Left lung (tissue), 4 donors: ENCODE measurements at regions not wholly inside any gene's neighbourhood (a gene's known extent, or its start where the extent isn't known, plus 50 kb on each side); places are given as distances from the start of the nearest gene placed in this dataset.

Experiments
- ATAC-seq: fragments of 200-7000 bp; cut with Tn5 transposase; one replicate; pipeline ENCODE4 v1.9.1; 2020; ENCODE audit warnings: moderate library complexity
- DNase-seq, 4 donors: peaks; one replicate each; pipeline ENCODE4 v3.0.0-alpha.2; 2013 to 2020
- H3K27ac ChIP-seq, 2 donors: fragments of 200-600 bp; sonication (generic) in 1 of 2; one replicate each; pipeline versions ENCODE4 v1.5.0 to v1.8.0; 2020 to 2021
- H3K27me3 ChIP-seq, 2 donors: fragments of 200-600 bp; sonication (generic) in 1 of 2; one replicate each; pipeline versions ENCODE4 v1.5.0 to v1.8.0; 2020 to 2021
- H3K36me3 ChIP-seq, 2 donors: fragments of 200-600 bp; sonication (generic) in 1 of 2; one replicate each; pipeline versions ENCODE4 v1.5.0 to v1.8.0; 2020 to 2021
- H3K4me1 ChIP-seq, 2 donors: fragments of 200-600 bp; one replicate each; pipeline ENCODE4 v1.8.0; 2021
- H3K4me3 ChIP-seq, 2 donors: fragments of 200-600 bp; sonication (generic) in 1 of 2; one replicate each; pipeline versions ENCODE4 v1.5.0 to v1.8.0; 2020 to 2021; ENCODE audit warnings: mild to moderate bottlenecking in 1 of 2
- H3K9me3 ChIP-seq, 2 donors: fragments of 200-600 bp; sonication (generic) in 1 of 2; one replicate each; pipeline versions ENCODE4 v1.5.0 to v1.8.0; 2020 to 2021
- CTCF ChIP-seq, 2 donors: fragments of 200-600 bp; sonication (generic) in 1 of 2; IDR thresholded peaks; one replicate each; pipeline versions ENCODE4 v1.5.0 to v1.8.0; 2021; ENCODE audit warnings: antibody characterized with exemption in 2 of 2
- intact Hi-C, 2 donors: fragments of 100-400 bp; cut with DNase I; formaldehyde crosslinking; loops; one replicate each; pipeline versions ENCODE4 v1.11.2 to v1.14.2; 2022
- donor health status: DM: no; HTN: yes; CAD: no.
- donor health status: DM: no; HTN: no; CAD: no.

GRCh38 chr11:27557226-27557625, 50.7 kb upstream of the LIN7C start:
- Histone ChIP-seq H3K9me3 (no peaks in the 10 kb centered on the region), H3K27me3 (no peaks in the 10 kb centered on the region), H3K4me1 (no peaks in the 10 kb centered on the region), H3K4me3 (no peak overlapping the region), H3K36me3 (no peaks in the 10 kb centered on the region), H3K27ac (no peak overlapping the region)
- DNase-seq (no peak), ATAC-seq (no peak)
- no peak for TF ChIP-seq CTCF (IDR thresholded peaks at IDR 0.05)
- intact Hi-C loops: no loop called here
